Pulmonary artery endothelial cell (primary cell): ENCODE measurements at regions not wholly inside any gene's neighbourhood (a gene's known extent, or its start where the extent isn't known, plus 50 kb on each side); places are given as distances from the start of the nearest gene placed in this dataset.
"Not testable (repeated sequence)": the region's sequence is repeated elsewhere in the genome, so short reads cannot be mapped to it uniquely, and the experiment has no call there.

Source experiments
- DNase-seq: peaks from one replicate; pipeline ENCODE4 v3.0.0-alpha.2; 2011; ENCODE audit warnings: low read depth, low spot score

DNA sequence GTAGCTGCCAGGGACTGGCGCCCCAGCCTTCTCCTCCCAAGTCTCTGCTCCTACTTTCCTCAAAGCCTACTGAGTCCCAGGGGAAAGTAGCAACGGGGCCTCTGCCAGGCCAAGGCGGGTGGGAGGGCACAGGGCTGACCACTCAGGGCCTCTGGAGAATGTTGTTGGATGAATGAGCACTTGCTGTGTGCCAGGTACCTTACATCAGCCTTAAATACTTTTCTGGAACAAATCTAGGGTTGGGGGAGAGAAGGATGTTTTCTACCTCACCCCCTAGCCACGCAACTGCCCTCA lies 119.3 kb upstream of the ZBTB40 start:
- no peak for DNase-seq

GRCh38 chr1:22332795-22333499 lies 118.7 kb upstream of the ZBTB40 start:
- no peak for DNase-seq

DNA sequence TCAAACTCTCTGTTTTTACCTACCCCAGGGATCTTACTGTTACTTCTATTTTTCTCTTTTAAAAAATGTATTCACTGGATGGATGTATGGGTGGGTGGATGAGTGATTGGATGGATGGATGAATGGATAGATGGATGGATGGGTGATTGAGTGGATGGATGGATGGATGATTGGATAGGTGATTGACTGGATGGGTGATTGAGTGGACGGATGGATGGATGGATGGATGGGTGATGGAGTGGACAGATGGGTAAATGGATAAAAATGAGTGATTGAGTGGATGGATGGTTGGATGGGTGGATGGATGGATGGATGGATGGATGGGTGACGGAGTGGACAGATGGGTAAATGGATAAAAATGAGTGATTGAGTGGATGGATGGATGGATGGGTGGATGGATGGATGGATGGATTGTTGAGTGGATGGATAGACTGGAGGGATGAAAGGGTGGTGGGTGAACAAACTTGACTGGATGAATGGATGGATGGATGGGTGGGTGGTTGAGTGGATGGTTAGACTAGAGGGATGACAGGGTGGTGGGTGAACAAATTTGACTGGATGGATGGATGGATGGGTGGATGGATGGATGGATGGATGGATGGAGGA lies 118.0 kb upstream of the ZBTB40 start:
- no peak for DNase-seq

GRCh38 chr1:22334860-22335550 lies 116.6 kb upstream of the ZBTB40 start:
- DNase-seq = no peak

DNA sequence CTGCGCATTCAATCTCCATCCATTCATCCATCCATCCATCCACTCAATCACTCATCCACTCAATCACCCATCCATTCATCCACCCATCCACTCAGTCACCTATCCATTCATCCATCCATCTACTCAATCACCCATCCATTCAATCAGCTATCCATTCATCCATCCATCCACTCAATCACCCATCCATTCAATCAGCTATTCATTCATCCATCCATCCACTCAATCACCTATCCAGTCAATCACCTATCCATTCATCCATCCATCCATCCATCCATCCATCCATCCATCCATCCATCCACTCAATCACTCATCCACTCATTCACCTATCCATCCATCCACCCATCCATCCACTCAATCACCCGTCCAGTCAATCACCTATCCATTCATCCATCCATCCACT lies 115.4 kb upstream of the ZBTB40 start:
- DNase-seq = not testable (repeated sequence)

- not testable (repeated sequence) for DNase-seq
Observed at GRCh38 chr1:22336696-22337545, 114.7 kb upstream of the ZBTB40 start.

GRCh38 chr1:22338071-22338765 lies 113.4 kb upstream of the ZBTB40 start:
- DNase-seq = no peak

- DNase-seq = no peak
Observed at GRCh38 chr1:22339237-22339636, 112.4 kb upstream of the ZBTB40 start.

DNA sequence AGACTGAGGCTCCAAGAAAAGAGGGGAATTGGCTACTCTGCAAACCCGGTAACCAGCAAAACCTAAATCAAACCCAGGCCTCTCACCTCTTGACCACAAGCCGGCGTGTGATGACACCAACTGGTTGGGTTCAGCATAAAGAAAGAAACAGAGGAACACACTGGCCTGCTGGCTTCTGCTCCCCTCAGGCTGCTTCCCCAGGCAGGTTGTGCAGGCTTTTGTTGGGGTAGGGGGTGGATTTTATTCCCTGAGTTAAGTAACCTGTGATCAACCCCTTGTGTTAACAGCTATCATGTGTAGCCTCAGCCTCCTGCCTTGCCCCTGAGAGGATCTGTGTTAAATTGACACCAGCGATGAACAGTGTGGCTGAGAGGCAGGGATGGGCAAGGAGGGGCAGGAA lies 111.6 kb upstream of the ZBTB40 start:
- DNase-seq = no peak

DNA sequence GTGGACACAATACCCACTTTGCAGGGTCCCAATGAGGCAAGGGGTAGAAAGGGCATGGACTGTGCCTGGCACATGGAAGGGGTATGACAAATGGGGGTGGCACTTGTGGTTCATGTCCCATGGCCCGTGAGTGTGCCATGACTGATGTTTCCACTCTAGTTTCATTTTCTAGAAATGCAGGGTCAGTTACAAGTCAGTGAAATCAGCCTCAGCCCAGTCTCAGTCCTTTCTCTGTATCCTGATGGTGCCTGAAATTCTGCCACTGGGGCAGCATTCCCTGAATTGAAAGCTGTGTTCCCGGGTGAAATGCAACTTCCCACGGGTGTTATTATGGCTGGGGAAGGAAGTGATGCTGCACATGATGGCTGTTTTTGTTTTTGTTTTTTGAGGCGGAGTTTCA lies 110.8 kb upstream of the ZBTB40 start:
- DNase-seq = no peak

DNA sequence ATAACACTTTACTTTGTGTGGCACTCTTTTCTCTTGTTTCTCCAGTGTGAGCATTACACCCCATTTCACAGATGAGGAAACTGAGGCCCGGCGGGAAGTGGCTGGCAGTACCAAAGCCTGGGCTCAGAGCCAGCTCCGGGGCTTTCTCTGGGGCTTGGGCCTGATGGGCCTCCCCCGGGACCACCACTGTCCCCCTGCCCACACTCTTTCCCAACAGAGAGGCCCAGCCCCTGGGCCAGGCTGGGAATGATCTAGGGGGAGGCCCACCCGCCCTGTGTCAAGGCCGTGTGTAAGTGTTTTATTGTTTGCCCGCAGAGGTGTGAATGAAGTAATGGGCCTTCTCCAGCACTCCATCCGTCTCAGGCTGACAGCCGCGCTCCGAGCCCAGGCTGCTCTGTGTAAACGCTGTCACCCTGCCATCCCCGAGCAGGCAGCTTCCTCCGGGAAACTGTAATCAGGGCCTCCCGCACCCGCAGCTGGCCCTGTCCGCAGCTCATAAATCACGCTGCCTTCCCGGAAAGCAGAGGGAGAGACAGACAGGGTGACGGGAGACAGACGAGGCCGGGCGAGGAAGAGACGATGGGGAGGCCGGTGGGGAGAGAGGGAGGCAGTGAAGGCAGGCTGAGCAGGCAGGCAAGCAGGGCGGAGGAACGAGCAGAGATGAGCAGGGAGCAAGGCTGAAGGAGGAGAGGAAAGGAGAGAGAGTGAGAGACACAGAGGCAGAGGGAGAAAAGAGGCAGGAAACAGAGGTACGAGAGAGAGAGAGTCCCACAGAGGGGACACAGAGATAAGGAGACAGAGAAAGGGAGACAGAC lies 109.7 kb upstream of the ZBTB40 start:
- DNase-seq = no peak

- DNase-seq = no peak
Observed at GRCh38 chr1:22342734-22343191, 108.9 kb upstream of the ZBTB40 start.

DNA sequence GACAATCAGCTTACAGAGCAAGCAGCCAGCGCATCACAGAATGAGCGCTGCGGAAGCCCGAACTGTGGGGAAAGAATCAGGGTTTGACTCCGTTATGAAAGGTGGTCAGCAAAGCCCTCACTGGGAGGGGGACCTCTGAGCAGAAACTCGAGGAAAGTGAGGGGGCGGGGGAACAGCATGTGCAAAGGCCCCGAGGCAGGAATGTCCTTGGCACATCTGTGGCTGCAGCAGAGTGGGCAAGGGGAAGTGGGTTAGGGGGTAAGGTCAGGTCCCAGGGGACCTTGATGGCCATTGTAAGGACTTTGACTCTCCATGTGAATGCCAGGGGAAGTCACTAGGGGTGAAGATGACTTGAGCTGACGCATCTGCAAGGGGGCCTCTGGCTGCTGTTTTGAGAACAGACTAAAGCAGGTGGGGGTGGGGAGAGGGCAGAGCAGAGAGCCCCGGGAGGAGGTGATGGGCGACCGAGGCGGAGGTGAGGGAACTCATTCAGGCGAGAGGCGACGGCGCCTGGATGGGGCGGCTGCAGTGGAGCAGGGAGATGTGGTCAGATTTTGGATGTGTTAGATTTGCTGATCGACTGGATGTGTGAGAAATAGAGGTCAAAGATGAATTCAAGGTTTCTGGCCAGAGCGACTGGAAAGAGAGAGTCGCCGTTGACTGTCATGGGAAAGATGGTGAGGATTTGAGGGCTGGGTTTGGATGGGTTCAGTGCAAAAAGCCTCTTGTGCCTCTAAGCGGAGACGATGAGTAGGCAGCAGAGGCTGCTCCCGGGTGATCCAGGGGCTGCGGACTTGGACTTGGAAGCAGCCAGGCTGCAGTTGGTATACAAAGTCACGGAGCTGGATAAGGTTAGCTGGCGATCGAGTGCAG lies 108.0 kb upstream of the ZBTB40 start:
- no peak for DNase-seq

- DNase-seq = no peak
Observed at GRCh38 chr1:22344329-22344630, 107.4 kb upstream of the ZBTB40 start.

- DNase-seq = no peak
Observed at GRCh38 chr1:22344851-22345560, 106.6 kb upstream of the ZBTB40 start.

- DNase-seq = no peak
Observed at GRCh38 chr1:22347854-22348760, 103.5 kb upstream of the ZBTB40 start.

DNA sequence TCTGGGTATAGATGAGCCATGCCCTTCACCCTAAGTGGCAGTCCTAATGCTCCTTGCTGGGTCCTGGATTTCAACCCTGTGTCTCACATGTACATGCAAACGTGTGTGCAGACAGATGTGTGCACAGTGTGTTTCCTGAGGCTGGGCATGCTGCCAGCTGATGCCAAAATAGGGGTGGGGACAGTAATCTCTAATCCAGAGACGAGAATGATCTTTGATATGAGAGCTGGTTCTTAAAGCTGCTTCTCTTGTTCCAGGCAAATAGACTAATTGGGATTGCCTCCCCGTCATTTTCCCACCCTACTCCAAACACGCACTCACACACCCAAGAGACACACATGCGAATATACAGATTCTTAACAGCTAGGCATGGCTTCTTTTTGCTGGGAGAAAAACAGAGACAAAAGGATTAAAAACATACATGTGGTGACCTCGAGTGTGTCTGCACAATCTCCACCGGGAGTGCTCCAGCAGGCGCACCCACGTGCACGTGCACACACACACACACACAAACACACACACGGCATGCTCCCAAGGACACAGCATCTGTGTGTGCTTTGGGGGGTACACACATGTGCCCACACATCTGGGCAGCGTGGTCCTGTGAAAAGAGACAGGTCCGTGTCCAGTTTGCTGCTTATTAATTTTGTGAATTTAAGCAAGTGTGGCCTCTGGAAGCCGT lies 102.1 kb upstream of the ZBTB40 start:
- no peak for DNase-seq
